PC-9 (cell line): ENCODE measurements at regions not wholly inside any gene's neighbourhood (a gene's known extent, or its start where the extent isn't known, plus 50 kb on each side); places are given as distances from the start of the nearest gene placed in this dataset.
"Not testable (repeated sequence)": the region's sequence is repeated elsewhere in the genome, so short reads cannot be mapped to it uniquely, and the experiment has no call there.

Source experiments
- BruUV-seq: library from RNA; stranded (reverse); fragments of 400-500 nt; replicated peaks from 2 replicates; lab custom pipeline; 2021; lab: Mats Ljungman, UMichigan
- CTCF ChIA-PET: fragments of 300-600 bp; sonication (Branson Sonifier 250); formaldehyde crosslinking; loops from one replicate; lab custom pipeline; 2022; ENCODE audit warnings: antibody characterized with exemption; lab: Charles Lee
- POLR2A ChIA-PET: fragments of 300-600 bp; sonication (Branson Sonifier 250); formaldehyde crosslinking; loops from one replicate; lab custom pipeline; 2022; ENCODE audit warnings: antibody characterized with exemption; ENCODE audit not compliant: unreplicated experiment; lab: Charles Lee
- DNase-seq, 2 experiments: peaks; one replicate each; pipeline versions ENCODE4 v3.0.0 to v3.0.0-alpha.2; 2015 to 2022; ENCODE audit warnings: mixed read lengths in 1 of 2
- H2AFZ ChIP-seq: fragments of 200-600 bp; sonication (generic); 2 replicates; pipeline ENCODE4 v1.8.1; 2017; ENCODE audit warnings: antibody characterized with exemption
- H3F3A ChIP-seq: fragments of 200-600 bp; sonication (generic); 2 replicates; pipeline ENCODE4 v1.8.1; 2017; ENCODE audit warnings: antibody characterized with exemption, mild to moderate bottlenecking, low read depth; ENCODE audit not compliant: insufficient read depth
- H3K27ac ChIP-seq: fragments of 200-600 bp; sonication (generic); 2 replicates; pipeline ENCODE4 v1.6.1; 2016; ENCODE audit warnings: mixed run types
- H3K27me3 ChIP-seq: fragments of 200-600 bp; sonication (generic); 2 replicates; pipeline ENCODE4 v1.6.1; 2016; ENCODE audit warnings: low read depth, mixed run types; ENCODE audit not compliant: insufficient read depth
- H3K36me3 ChIP-seq: fragments of 200-600 bp; sonication (generic); 2 replicates; pipeline ENCODE4 v1.6.1; 2016; ENCODE audit warnings: low read depth, mixed run types
- H3K4me1 ChIP-seq: fragments of 200-600 bp; sonication (generic); replicated peaks from 2 replicates; pipeline ENCODE4 v1.6.1; 2016; ENCODE audit warnings: mixed run types; ENCODE audit not compliant: insufficient read depth
- H3K4me2 ChIP-seq: fragments of 200-600 bp; sonication (generic); 2 replicates; pipeline ENCODE4 v1.6.1; 2017; ENCODE audit warnings: mixed run types
- H3K4me3 ChIP-seq: fragments of 200-600 bp; sonication (generic); 2 replicates; pipeline ENCODE4 v1.6.1; 2016; ENCODE audit warnings: mixed run types
- H3K79me2 ChIP-seq: fragments of 200-600 bp; sonication (generic); 2 replicates; pipeline ENCODE4 v1.6.1; 2017; ENCODE audit warnings: low read depth, mixed run types
- H3K9me2 ChIP-seq: fragments of 200-600 bp; sonication (generic); 2 replicates; pipeline ENCODE4 v1.8.1; 2017; ENCODE audit warnings: mild to moderate bottlenecking; ENCODE audit not compliant: insufficient read depth
- H3K9me3 ChIP-seq: fragments of 200-600 bp; sonication (generic); 2 replicates; pipeline ENCODE4 v1.8.1; 2016; ENCODE audit warnings: low read depth; ENCODE audit not compliant: insufficient read depth
- H4K20me1 ChIP-seq: fragments of 200-600 bp; sonication (generic); 2 replicates; pipeline ENCODE4 v1.8.1; 2017; ENCODE audit not compliant: insufficient read depth
- intact Hi-C: fragments of 100-400 bp; cut with micrococcal nuclease; formaldehyde crosslinking; loops from one replicate; pipeline ENCODE4 v1.10.0; 2022; ENCODE audit not compliant: unreplicated experiment

DNA sequence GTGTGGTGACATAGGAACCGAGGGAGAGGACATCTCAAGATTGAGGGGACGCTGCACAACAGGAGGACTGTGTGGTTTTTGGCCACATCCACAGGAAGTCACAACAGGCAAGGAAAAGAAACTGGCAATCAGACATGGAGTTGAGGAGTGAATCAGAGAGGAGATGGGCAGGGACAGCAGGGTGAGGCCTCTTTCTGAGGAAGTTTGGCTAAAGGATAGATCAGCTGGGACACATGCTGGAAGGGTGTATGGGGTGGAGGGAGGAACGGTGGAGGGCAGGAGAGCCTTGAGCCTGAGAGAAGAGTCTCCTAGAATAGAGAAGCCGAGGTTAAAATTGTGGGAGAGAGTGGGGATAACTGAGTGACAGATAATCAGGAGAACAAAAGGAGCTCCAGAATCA, 75.1 kb upstream of the CIDEA start:
- intact Hi-C loops, H3K4me2 ChIP-seq, POLR2A ChIA-PET: not testable (repeated sequence)

DNA sequence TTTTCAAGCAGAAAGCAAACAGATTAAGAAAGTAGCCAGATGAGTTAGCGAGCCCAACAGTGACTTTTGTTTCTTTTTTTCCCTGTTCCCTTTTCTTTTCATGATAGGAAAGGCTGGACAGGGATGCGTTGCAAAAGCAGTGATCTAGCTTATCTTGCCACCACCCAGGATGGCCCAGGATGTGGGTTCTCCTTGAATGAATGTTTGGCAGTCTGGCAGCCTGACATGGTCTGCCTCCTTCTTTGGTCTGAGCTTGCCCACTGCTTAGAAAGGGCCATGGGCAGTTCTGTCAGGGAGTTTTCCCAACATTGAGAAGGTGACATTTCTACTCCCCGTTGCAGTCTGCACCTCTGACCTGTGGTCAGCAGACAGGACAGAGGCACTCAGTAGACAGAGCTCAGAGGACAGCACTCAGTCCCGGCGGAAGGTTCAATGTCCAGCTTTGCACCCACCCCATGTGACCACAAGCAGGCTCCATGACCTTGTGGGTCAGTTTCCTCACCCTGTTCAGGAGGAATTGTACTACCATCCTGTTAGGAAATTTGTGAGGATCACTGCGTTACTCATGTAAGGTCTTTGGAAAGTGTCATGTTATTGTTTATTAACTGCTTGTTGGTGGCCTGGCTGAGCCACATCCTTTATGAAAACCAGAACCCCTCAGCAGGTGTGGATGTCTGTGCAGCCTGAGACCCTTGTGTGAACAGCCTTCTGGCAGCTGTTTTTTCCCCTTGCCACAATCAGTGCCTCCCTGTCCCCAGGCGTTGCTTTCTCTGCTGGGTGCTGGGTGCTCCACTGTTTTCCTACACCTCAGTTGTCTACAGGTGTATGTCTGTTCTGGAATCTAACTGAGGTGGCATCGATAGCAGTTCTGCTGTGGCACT, 74.2 kb upstream of the CIDEA start:
- H3K4me2 ChIP-seq, CTCF ChIA-PET, POLR2A ChIA-PET: not testable (repeated sequence)

More for the DNA sequence above, 75.1 kb upstream of the CIDEA start:
- H3F3A ChIP-seq, H3K27ac ChIP-seq, H3K9me3 ChIP-seq, DNase-seq, H3K4me1 ChIP-seq, H2AFZ ChIP-seq, H3K9me2 ChIP-seq, H3K36me3 ChIP-seq, H3K27me3 ChIP-seq, BruUV-seq, H4K20me1 ChIP-seq, H3K79me2 ChIP-seq, H3K4me3 ChIP-seq, CTCF ChIA-PET: not testable (repeated sequence)

DNA sequence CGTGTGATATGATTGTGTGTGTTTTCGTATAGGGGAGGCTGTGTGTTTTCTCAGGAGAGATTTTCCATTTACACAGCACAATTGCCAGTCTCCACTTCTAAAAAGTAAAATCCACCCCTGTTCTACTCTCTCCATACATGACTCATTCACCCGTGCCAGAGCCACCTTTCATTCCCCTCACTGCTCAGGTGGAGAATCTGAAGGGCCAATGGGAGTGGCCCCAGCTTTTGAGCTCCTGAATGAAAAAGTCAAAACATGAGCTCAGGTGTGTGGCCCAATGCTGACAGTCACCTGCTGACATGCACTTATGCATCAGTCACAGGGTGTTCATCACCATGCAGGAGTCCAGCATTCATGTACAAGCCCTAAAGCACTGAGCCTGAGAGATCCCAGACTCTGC, 55.4 kb upstream of the CIDEA start:
- H3K27ac ChIP-seq, H3K36me3 ChIP-seq, H3K79me2 ChIP-seq, DNase-seq, H3K4me3 ChIP-seq, H3K9me2 ChIP-seq, POLR2A ChIA-PET, CTCF ChIA-PET, H3K9me3 ChIP-seq, H3K27me3 ChIP-seq, H3K4me1 ChIP-seq, intact Hi-C loops, H2AFZ ChIP-seq, H3K4me2 ChIP-seq, H3F3A ChIP-seq, BruUV-seq, H4K20me1 ChIP-seq: not testable (repeated sequence)

More for the DNA sequence above, 74.2 kb upstream of the CIDEA start:
- H3K9me3 ChIP-seq, H3K4me3 ChIP-seq, H3K9me2 ChIP-seq, H3K4me1 ChIP-seq, H3K79me2 ChIP-seq, BruUV-seq, H3F3A ChIP-seq, H4K20me1 ChIP-seq, H2AFZ ChIP-seq, H3K36me3 ChIP-seq, H3K27ac ChIP-seq, H3K27me3 ChIP-seq, DNase-seq, intact Hi-C loops: not testable (repeated sequence)

GRCh38 chr18:12200186-12200585, 54.0 kb upstream of the CIDEA start:
- H3K4me3 ChIP-seq, H3K36me3 ChIP-seq, H3K27me3 ChIP-seq, CTCF ChIA-PET, H4K20me1 ChIP-seq, H3F3A ChIP-seq, POLR2A ChIA-PET, H3K9me3 ChIP-seq, H3K79me2 ChIP-seq, H3K9me2 ChIP-seq, BruUV-seq, intact Hi-C loops, H3K4me1 ChIP-seq, H3K27ac ChIP-seq, H3K4me2 ChIP-seq, H2AFZ ChIP-seq: not testable (repeated sequence)
- peak in 1 of 2 experiments; percentile 42 for DNase-seq
